Keratinocyte (primary cell): ENCODE measurements at regions not wholly inside any gene's neighbourhood (a gene's known extent, or its start where the extent isn't known, plus 50 kb on each side); places are given as distances from the start of the nearest gene placed in this dataset.

Experiments
- EZH2 ChIP-seq: IDR thresholded peaks from one replicate; pipeline ENCODE4 v1.6.1; 2012; ENCODE audit warnings: inconsistent platforms, mild to moderate bottlenecking, low read length, moderate library complexity
- TF ChIP-seq, protein P1 (sequence below), 3 experiments: IDR thresholded peaks in 1 of 3; conservative IDR thresholded peaks in 1 of 3; optimal IDR thresholded peaks in 1 of 3; 2 replicates in 2 of 3; 3 replicates in 1 of 3; pipeline versions ENCODE3 to v1.5.1; 2011; ENCODE audit warnings: low read length in 3 of 3, mild to moderate bottlenecking in 3 of 3, moderate library complexity in 2 of 3, control low read depth in 1 of 3, inconsistent platforms in 1 of 3; ENCODE audit not compliant: insufficient read depth in 2 of 3; ENCODE audit errors: extremely low read depth in 1 of 3

DNA sequence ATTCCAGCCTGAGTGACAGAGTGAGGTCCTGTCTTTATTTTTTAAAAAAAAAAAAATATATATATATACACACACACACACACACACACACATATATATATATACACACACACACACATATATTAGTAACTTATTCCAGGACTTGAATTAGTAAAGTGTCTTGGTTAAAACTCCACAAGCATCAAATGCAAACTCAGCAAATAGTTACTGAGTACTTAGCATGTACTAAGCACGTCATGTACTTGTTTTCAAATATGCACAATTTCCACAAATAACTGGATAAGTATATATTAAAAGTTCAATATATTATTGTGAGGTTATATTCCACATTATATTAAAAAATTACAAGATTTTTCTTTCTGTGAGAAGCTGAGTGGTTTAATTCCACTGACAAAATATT lies 304.7 kb downstream of the ZEB2 start:
- TF ChIP-seq, protein P1, sequence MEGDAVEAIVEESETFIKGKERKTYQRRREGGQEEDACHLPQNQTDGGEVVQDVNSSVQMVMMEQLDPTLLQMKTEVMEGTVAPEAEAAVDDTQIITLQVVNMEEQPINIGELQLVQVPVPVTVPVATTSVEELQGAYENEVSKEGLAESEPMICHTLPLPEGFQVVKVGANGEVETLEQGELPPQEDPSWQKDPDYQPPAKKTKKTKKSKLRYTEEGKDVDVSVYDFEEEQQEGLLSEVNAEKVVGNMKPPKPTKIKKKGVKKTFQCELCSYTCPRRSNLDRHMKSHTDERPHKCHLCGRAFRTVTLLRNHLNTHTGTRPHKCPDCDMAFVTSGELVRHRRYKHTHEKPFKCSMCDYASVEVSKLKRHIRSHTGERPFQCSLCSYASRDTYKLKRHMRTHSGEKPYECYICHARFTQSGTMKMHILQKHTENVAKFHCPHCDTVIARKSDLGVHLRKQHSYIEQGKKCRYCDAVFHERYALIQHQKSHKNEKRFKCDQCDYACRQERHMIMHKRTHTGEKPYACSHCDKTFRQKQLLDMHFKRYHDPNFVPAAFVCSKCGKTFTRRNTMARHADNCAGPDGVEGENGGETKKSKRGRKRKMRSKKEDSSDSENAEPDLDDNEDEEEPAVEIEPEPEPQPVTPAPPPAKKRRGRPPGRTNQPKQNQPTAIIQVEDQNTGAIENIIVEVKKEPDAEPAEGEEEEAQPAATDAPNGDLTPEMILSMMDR (optimal IDR thresholded peaks at IDR 0.05 in 1 of 3, IDR thresholded peaks at IDR 0.05 in 1 of 3, conservative IDR thresholded peaks at IDR 0.05 in 1 of 3; ENCODE audit: extremely low read depth in 1 of 3, insufficient read depth in 2 of 3, low read length in 3 of 3): no peak
- no peak for TF ChIP-seq EZH2
